ENCODE measurements at regions not wholly inside any gene's neighbourhood (a gene's known extent, or its start where the extent isn't known, plus 50 kb on each side); places are given as distances from the start of the nearest gene placed in this dataset.

GRCh38 chr9:8115570-8115969, 316.0 kb upstream of the DMAC1 start:
- TF ChIP-seq CTCF (IDR thresholded peaks at IDR 0.05) (no peak), POLR2A (IDR thresholded peaks at IDR 0.05) (no peak)
